SW480 (cell line): ENCODE measurements at regions not wholly inside any gene's neighbourhood (a gene's known extent, or its start where the extent isn't known, plus 50 kb on each side); places are given as distances from the start of the nearest gene placed in this dataset.

ENCODE experiments used
- DNase-seq: peaks from one replicate; pipeline ENCODE4 v3.0.0-alpha.2; 2016; ENCODE audit warnings: low spot score

DNA sequence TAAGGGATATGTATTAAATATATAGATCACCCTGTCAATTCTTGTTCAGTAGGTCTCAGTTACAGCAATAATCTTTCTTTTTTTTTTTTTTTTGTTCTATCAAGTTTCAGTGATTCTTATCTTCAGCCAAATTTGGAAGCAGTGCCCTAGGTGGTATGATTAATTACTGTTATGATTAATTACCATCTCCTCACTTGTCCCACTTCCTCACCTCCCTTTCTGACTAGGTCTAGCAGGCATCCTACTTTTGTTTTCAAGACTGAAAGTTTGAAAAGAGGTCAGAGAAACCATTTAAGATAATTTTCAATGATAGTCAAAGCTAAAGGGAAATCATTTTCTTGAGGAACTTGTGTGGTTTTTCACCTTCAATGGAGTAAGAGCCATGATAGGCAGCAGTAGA is 144.0 kb upstream of the CNTN4 start:
- DNase-seq = no peak

DNA sequence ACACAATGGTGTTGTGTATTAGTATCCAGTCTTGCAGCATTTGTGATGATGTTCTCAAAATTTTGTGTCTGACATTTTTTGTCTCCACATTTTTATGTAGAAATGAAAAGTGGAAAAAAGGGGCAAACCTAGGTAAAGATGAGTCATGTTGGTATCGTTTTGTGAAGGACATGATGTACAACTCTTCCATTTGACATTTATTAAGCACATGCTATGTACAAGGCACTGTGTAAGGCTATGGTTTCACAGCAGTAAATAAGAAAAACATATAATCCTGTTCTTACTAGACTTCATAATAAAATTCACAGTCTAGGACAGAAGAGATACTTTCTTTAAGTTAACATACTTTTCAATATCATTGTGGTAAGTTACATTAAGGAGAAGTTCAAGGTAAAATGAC is 143.5 kb upstream of the CNTN4 start:
- no peak for DNase-seq

DNA sequence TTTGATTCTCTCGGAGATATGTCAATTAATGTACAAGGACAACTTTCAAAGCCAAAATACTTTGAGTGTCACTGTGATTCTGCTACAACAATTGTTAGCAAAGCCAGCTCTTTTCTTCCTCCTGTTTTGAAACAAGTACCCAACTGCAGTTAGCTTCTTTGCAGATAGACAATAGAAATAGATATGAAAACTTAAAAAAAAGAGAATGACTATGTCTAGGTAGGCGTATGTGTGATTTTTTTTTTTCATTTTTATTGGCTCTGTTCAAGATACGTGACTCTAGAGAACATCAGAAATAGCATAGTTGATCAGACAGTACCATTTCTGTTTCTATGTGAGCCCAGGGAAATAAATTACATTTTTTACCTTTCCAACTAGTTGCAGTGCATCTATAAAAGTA is 142.9 kb upstream of the CNTN4 start:
- DNase-seq = no peak

- DNase-seq = no peak
Measured at GRCh38 chr3:1960506-1960905, 138.2 kb upstream of the CNTN4 start.

- no peak for DNase-seq
Measured at GRCh38 chr3:1962396-1963088, 136.1 kb upstream of the CNTN4 start.

GRCh38 chr3:1963896-1964295 is 134.8 kb upstream of the CNTN4 start:
- DNase-seq = no peak

GRCh38 chr3:1967525-1967924 is 131.1 kb upstream of the CNTN4 start:
- DNase-seq = no peak

DNA sequence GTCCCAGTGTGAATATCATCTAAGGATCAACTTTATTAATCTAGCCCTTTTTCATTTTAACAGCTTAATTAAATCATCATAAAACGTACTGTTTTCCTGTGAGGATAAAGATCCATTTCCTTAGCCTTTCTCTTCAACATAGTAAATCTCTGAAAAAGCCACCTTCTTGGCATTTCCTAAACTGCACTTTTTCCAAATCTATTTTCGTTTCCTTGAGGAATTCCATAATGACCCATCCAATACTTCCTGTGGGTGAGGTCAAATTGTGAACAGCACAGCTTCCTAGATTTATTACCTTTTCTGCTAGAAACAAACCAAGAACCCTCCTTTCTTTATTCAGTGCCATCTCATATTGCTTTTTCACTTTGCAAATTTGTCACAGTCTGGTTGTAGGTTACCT is 129.4 kb upstream of the CNTN4 start:
- DNase-seq = no peak

GRCh38 chr3:1971780-1972179 is 126.9 kb upstream of the CNTN4 start:
- DNase-seq = no peak

DNA sequence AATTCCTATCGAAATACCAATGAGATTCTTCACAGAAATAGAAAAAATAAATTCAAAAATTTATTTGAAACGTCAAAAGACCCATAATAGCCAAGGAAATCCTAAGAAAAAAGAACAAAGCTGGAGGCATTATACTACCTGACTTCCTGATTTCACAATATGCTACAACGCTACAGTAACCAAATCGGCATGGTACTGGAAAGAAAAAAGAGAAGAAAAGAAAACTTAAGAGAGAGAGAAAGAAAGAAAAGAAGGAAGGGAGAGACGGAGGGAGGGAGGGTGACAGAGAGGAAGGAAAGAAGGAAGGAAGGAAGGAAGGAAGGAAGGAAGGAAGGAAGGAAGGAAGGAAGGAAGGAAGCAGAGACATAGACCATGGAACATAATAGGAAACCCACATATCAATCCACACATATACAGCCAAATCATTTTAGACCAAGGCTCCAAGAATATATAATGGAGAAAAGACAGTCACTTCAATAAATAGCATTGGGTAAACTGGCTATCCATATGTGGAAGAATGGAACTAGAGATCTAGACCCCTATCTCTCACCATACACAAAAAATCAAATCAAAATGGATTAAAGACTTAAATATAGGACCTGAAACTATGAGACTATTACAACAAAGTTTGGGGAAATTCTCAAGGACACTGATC is 118.6 kb upstream of the CNTN4 start:
- no peak for DNase-seq

DNA sequence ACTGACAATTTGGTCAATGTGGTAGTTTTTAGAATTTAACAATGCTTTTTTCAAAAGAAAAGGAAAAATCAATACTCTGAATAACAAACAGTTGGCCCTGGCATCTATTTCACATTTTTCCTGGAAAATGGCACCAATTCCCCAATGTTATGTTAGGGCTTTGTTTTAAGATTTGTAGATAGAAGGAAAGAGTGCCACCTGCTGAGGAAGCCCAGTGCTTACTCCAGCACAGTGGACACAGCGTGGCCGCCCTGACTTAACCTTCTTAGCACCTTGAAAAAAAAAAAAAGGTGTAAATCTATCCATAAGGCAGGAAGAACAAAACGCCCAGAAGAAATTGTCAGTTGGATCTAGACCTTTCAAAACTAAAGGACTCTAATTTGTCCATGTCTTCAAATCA is 110.7 kb upstream of the CNTN4 start:
- DNase-seq = peak; percentile 27

DNA sequence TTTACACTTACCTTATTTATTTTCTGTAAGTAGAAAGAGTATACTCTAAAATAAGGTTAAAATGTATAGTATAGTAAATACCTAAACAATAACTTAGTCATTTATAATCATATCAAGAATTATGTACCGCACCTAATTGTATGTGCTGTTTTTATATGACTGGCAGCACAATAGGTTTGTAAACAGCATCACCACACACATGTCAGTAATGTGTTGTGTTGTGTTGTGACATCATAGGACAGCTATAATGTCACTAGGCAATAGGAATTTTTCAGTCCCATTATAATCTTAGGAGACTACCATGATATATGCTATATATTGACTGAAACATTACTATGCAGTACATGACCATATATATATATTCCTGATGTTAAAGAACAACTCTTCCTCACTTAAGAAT is 99.9 kb upstream of the CNTN4 start:
- DNase-seq = no peak

DNA sequence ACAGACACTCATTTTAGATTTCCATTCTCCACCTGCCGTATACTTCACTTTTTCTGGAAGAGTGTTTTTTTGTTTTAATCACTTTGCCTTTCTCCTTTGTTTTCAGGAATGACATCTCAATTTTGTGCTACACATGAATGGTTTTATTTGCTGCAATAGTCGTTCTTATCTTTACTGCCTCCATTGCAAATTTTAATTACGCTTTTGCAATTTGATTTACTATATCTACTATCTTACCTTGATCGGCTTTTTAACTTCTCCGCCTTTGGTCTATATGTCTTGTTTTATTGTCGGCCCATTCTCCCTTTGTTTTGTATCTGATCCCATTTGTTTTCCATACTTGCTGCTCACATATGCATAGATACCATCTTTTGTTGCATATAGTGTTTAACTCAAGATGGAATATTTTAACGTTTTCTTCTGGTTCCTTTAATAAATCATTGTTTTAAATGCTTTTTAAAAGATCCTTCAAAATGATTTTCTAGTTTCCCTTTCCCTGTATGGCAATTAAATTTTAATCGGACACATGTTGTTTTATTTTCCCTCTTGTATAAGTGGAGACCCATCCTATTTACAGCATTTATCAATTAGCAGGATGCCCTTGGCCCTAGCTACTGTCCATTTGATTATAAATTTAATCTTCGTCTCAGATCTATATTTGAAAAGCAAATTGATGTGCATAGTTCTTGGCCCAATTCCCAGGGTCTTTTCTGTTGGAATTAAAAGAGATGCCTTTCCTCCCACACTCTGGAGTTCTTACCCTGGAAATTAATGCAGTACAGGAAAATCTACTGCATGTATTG is 97.2 kb upstream of the CNTN4 start:
- DNase-seq = no peak

DNA sequence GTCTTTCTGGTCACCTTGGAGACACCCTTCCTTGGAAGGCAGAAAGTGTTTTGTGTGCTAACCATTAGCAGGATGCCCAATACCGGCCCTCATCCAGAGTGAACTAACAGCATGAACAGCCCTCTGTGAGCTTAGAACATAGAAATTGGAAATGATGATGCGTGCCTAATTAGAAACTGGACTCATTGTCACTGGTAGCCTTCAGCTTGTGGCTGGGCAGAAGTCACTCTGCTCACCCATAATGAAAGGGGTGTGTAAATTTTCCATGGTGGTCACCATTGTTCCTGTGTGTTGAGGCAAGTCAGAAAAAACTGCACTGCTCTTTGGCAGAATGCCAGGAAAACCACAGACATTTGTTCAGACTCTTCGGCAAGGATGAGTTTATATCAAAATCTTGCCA is 74.7 kb upstream of the CNTN4 start:
- DNase-seq = peak; percentile 15

- DNase-seq = no peak
Measured at GRCh38 chr3:2024713-2025112, 74.0 kb upstream of the CNTN4 start.

DNA sequence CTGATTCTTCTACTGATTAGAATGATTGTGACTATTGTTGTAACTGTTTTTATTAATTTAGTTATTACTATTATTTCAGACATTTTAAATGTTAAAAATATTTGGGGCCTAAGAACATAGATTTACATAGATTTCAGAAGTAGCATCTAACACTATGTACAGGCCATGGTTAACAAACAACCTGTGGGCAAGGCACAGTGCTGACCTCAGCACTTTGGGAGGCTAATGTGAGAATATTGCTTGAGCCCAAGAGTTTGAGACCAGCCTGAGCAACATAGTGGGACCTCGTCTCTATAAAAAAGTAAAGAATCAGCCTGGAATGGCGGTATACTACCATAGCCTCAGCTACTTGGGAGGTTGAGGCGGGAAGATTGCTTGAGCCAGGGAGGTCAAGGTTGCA is 69.1 kb upstream of the CNTN4 start:
- no peak for DNase-seq

- DNase-seq = no peak
Measured at GRCh38 chr3:2036076-2036475, 62.6 kb upstream of the CNTN4 start.

DNA sequence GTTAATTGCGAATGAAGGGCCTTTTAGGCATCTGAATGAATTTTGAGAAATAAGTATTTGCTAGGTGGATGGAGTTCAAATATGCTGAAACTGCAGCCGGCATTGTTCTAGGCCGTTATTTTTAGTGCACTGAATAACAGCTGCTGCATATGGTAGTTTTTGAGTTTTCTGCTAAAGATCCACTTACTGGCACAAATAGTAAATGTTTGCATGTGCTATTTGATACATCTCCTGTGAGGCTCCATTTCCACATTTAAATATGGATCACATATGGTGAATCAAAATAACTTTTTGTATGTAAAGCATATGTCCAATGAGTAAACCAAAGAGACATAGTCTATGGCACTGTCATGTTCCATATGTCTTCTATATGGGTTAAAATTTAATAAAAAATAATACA is 56.7 kb upstream of the CNTN4 start:
- DNase-seq = no peak
